ENCODE measurements at regions not wholly inside any gene's neighbourhood (a gene's known extent, or its start where the extent isn't known, plus 50 kb on each side); places are given as distances from the start of the nearest gene placed in this dataset.

- TF ChIP-seq CTCF (IDR thresholded peaks at IDR 0.05) = no peak
- no peak for TF ChIP-seq EZH2 (IDR thresholded peaks at IDR 0.05; ENCODE audit: borderline replicate concordance, insufficient read depth, low read depth, low read length, poor library complexity, severe bottlenecking)
These were observed 167.2 kb upstream of the SATB2 start for GRCh38 chr2:199624958-199625357.

All from B cell (primary cell).